PC-3 (cell line): ENCODE measurements at regions not wholly inside any gene's neighbourhood (a gene's known extent, or its start where the extent isn't known, plus 50 kb on each side); places are given as distances from the start of the nearest gene placed in this dataset.

Experiments used
- ATAC-seq: fragments of 200-7000 bp; cut with Tn5 transposase; 2 replicates; pipeline ENCODE4 v1.9.1; 2020; ENCODE audit warnings: mild to moderate bottlenecking, moderate library complexity
- BruUV-seq: library from RNA; stranded (reverse); fragments of 400-500 nt; replicated peaks from 2 replicates; lab custom pipeline; 2021; lab: Mats Ljungman, UMichigan
- CTCF ChIA-PET: fragments of 300-600 bp; sonication (Branson Sonifier 250); formaldehyde crosslinking; loops from one replicate; lab custom pipeline; 2022; ENCODE audit warnings: antibody characterized with exemption; lab: Charles Lee
- POLR2A ChIA-PET: fragments of 300-600 bp; sonication (Branson Sonifier 250); formaldehyde crosslinking; loops from one replicate; lab custom pipeline; 2022; ENCODE audit warnings: antibody characterized with exemption; ENCODE audit not compliant: unreplicated experiment; lab: Charles Lee
- DNase-seq: peaks from one replicate; pipeline ENCODE4 v3.0.0-alpha.2; 2015
- H2AFZ ChIP-seq: fragments of 300-600 bp; sonication (generic); 2 replicates; pipeline ENCODE4 v1.6.0; 2016; ENCODE audit warnings: antibody characterized with exemption, low read length
- H3F3A ChIP-seq: fragments of 300-600 bp; sonication (generic); one replicate; pipeline ENCODE4 v1.6.0; 2017; ENCODE audit warnings: antibody characterized with exemption, low read length, control low read depth, mild to moderate bottlenecking; ENCODE audit not compliant: unreplicated experiment
- H3K27ac ChIP-seq: fragments of 300-600 bp; sonication (generic); 2 replicates; pipeline ENCODE4 v1.5.1; 2016; ENCODE audit warnings: mild to moderate bottlenecking, low read length
- H3K27me3 ChIP-seq: fragments of 300-600 bp; sonication (generic); 2 replicates; pipeline ENCODE4 v1.6.1; 2016; ENCODE audit warnings: low read length, mixed read lengths
- H3K36me3 ChIP-seq: fragments of 300-600 bp; sonication (generic); 2 replicates; pipeline ENCODE4 v1.6.1; 2016; ENCODE audit warnings: low read depth, mixed run types, low read length, mixed read lengths
- H3K4me1 ChIP-seq: fragments of 300-600 bp; sonication (generic); 2 replicates; pipeline ENCODE4 v1.5.1; 2016; ENCODE audit warnings: low read length; ENCODE audit not compliant: insufficient read depth
- H3K4me2 ChIP-seq: fragments of 300-600 bp; sonication (generic); 2 replicates; pipeline ENCODE4 v1.6.0; 2016; ENCODE audit warnings: low read length
- H3K4me3 ChIP-seq: fragments of 300-600 bp; sonication (generic); 2 replicates; pipeline ENCODE4 v1.5.1; 2016; ENCODE audit warnings: mild to moderate bottlenecking, low read length, mixed read lengths
- H3K79me2 ChIP-seq: fragments of 300-600 bp; sonication (generic); 2 replicates; pipeline ENCODE4 v1.6.1; 2017; ENCODE audit warnings: low read length, mixed read lengths
- H3K9ac ChIP-seq: fragments of 300-600 bp; sonication (generic); 2 replicates; pipeline ENCODE4 v1.6.0; 2016; ENCODE audit warnings: mild to moderate bottlenecking, low read length
- H3K9me2 ChIP-seq: fragments of 300-600 bp; sonication (generic); replicated peaks from 2 replicates; pipeline ENCODE4 v1.6.1; 2016; ENCODE audit warnings: mixed run types, low read length, mixed read lengths
- H3K9me3 ChIP-seq: fragments of 300-600 bp; sonication (generic); 2 replicates; pipeline ENCODE4 v1.6.1; 2016; ENCODE audit warnings: low read length, mixed read lengths
- H4K20me1 ChIP-seq: fragments of 300-600 bp; sonication (generic); 2 replicates; pipeline ENCODE4 v1.6.1; 2016; ENCODE audit warnings: low read length, mixed read lengths
- CTCF ChIP-seq: fragments of 300-600 bp; sonication (generic); conservative IDR thresholded peaks from 2 replicates; pipeline ENCODE4 v1.5.1; 2017; ENCODE audit warnings: antibody characterized with exemption, low read depth, mild to moderate bottlenecking, low read length
- EZH2 ChIP-seq: fragments of 300-600 bp; sonication (generic); IDR thresholded peaks from one replicate; pipeline ENCODE4 v1.6.1; 2017; ENCODE audit warnings: antibody characterized with exemption, mild to moderate bottlenecking, low read length; ENCODE audit not compliant: unreplicated experiment
- EZH2phosphoT487 ChIP-seq: fragments of 300-600 bp; sonication (generic); IDR thresholded peaks from 2 replicates; pipeline ENCODE4 v1.6.1; 2018; ENCODE audit warnings: mild to moderate bottlenecking, antibody characterized with exemption, low read length, borderline replicate concordance
- intact Hi-C: fragments of 100-400 bp; cut with micrococcal nuclease; formaldehyde crosslinking; loops from 2 replicates; pipeline ENCODE4 v1.9.0; 2023

GRCh38 chr19:27746691-27747380 lies 1466.1 kb downstream of the UQCRFS1 start:
- TF ChIP-seq CTCF = 0 out of 2 replicates have a peak, but pooled peaks have one; percentile 19
- TF ChIP-seq EZH2phosphoT487 = no peak
- no peak for TF ChIP-seq EZH2
- Histone ChIP-seq H4K20me1 (no peaks in the 10 kb centered on the region), H3K4me1 (no peaks in the 10 kb centered on the region), H3K27ac (no peak overlapping the region), H3K9me3 (no peaks in the 10 kb centered on the region), H3F3A (no peaks in the 10 kb centered on the region), H3K36me3 (no peaks in the 10 kb centered on the region), H3K4me3 (no peak overlapping the region), H3K9ac (no peak overlapping the region), H3K27me3 (no peaks in the 10 kb centered on the region), H2AFZ (no peak overlapping the region), H3K4me2 (no peak overlapping the region), H3K79me2 (no peaks in the 10 kb centered on the region), H3K9me2 (no peaks in the 10 kb centered on the region)
- DNase-seq (peak; percentile 12), ATAC-seq (peak; percentile 82)
- BruUV-seq = no TSS peak
- intact Hi-C loops = no loop called here
- POLR2A ChIA-PET = no interaction called here
- CTCF ChIA-PET = no interaction called here

GRCh38 chr19:27745978-27746542 lies 1466.9 kb downstream of the UQCRFS1 start:
- H3K27me3 ChIP-seq = no peaks in the 10 kb centered on the region
- H3K27ac ChIP-seq = no peak overlapping the region
- H3K9ac ChIP-seq = no peak overlapping the region
- no peak for DNase-seq
- BruUV-seq = no TSS peak
- CTCF ChIA-PET = no interaction called here
- H4K20me1 ChIP-seq = no peaks in the 10 kb centered on the region
- no peaks in the 10 kb centered on the region for H3K9me2 ChIP-seq
- H2AFZ ChIP-seq = no peak overlapping the region
- no peak overlapping the region for H3K4me3 ChIP-seq
- ATAC-seq = no peak
- H3K9me3 ChIP-seq = no peaks in the 10 kb centered on the region
- H3F3A ChIP-seq = no peaks in the 10 kb centered on the region
- H3K4me1 ChIP-seq = no peaks in the 10 kb centered on the region
- H3K36me3 ChIP-seq = no peaks in the 10 kb centered on the region
- POLR2A ChIA-PET = no interaction called here
- no peaks in the 10 kb centered on the region for H3K79me2 ChIP-seq
- TF ChIP-seq CTCF (no peak), EZH2phosphoT487 (no peak), EZH2 (no peak)
- H3K4me2 ChIP-seq = no peak overlapping the region
- intact Hi-C loops = no loop called here
